NCI-H82 (cell line): ENCODE measurements at regions not wholly inside any gene's neighbourhood (a gene's known extent, or its start where the extent isn't known, plus 50 kb on each side); places are given as distances from the start of the nearest gene placed in this dataset.
A peak's percentile ranks its signal among the peaks of the same experiment; 100 is the strongest.
"Not testable (repeated sequence)": the region's sequence is repeated elsewhere in the genome, so short reads cannot be mapped to it uniquely, and the experiment has no call there.

ENCODE experiments used
- DNase-seq: peaks from one replicate; lab custom pipeline; 2025; lab: John Stamatoyannopoulos, UW

GRCh38 chr15:85264614-85265190 lies 115.7 kb upstream of the AKAP13 start:
- DNase-seq = not testable (repeated sequence)

DNA sequence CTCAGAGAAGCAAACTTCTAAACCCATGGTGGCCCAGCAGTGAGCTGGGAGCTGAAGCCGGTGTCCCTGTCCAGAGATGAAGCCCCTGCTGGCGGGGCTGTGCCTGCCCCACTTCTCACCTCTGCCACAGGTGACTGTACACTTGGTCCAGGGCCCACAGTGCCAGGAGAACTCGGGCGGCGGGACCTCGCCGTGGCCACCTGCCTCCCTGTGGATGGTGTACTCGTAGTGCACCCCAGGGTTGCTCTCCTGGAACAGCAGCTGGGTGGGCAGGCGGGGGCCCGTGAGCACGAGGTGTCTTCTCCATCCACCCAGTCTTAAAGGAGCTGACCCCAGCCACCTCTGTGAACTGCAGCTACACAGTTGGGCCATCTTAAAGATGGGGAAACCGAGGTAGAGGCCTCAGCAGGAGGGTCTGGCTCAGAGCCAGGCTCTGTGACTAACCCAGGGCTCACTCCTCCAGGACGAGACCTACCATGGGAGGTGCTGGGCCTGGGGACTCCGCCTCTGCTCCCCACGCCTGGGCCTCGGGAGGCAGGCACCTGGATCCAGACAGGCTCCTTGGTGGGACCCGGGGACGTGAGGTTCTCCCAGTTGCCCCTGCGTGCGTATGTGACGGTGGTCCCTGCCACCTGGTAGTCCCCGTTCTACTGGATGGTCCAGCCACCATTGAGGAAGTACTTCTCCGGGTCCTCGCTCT lies 113.1 kb upstream of the AKAP13 start:
- DNase-seq = not testable (repeated sequence)

DNA sequence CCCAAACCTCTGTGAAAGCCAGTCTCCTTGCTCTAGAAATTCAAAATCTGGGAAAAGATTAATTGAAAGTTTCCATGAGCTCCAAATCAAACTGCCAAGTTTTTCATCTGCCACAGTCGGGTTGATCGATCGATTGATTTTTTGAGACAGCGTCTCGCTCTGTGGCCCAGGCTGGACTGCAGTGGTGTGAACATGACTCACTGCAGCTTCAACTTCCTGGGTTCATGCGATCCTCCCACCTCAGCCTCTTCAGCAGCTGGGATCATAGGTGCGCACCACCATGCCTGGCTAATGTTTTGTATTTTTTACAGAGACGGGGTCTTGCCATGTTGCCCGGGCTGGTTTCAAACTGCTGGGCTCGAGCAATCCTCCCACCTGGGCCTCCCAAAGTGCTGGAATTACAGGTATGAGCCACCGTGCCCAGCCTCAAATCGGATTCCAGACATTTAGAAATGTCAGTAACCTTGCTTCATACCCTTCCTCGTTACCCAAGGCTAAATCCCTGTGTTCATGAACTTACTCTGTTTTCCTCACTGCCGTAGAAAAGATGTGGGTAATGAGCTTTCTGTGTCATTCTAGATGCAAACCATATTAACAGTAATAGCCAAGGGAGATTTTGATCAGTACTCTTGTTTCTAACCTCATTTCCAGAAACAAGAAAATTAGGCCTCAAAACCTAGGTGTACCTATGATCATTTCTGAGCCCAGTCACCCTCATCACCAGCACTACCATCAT lies 105.9 kb upstream of the AKAP13 start:
- DNase-seq = no peak

- no peak for DNase-seq
Observed at GRCh38 chr15:85276508-85276907, 103.9 kb upstream of the AKAP13 start.

- DNase-seq = no peak
Observed at GRCh38 chr15:85276921-85277320, 103.5 kb upstream of the AKAP13 start.

DNA sequence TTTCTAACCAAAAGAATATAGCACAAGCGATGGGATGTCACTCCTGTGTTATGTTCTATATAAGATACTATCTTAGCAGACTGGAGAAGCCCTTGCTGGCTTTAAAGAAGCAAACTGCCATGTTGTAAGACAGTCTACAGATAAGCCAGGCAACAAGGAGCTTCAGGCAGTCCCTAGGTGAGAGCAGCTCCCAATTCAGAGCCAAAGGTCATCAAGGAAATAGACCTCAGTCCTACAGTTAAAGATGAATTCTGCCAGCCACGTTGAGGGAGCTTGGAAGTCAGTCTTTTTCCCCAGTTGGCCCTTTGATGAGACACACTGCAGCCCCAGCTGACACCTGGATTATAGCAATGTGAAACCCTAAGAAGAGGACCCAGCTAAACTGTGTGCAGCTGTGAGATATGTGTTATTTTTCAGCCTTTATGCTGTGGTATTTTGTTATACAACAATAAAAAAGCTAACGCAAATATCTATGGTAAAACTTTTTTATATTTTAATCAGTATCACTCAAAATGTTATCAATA lies 102.5 kb upstream of the AKAP13 start:
- no peak for DNase-seq

DNA sequence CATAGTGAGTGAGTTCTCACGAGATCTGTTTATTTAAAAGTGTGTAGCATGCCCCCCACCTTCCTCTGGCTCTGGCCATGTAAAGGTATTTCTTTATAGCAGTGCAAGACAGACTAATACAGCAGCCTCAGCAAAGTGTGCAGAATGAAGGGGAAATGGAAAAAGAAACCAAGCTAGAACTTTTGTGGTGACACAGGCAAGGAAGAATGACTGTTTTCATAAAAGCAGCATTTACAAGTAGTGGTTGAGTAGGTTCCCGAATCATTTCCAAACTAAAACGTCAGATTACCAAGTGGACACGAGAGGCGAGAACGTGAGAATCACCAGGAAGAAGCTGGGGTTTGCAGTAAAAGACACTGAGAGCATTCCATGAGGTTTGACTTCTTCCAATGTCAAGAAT lies 100.2 kb upstream of the AKAP13 start:
- DNase-seq = no peak

GRCh38 chr15:85281293-85281882 lies 99.0 kb upstream of the AKAP13 start:
- peak; percentile 69 for DNase-seq

- no peak for DNase-seq
Observed at GRCh38 chr15:85282504-85283115, 97.8 kb upstream of the AKAP13 start.

DNA sequence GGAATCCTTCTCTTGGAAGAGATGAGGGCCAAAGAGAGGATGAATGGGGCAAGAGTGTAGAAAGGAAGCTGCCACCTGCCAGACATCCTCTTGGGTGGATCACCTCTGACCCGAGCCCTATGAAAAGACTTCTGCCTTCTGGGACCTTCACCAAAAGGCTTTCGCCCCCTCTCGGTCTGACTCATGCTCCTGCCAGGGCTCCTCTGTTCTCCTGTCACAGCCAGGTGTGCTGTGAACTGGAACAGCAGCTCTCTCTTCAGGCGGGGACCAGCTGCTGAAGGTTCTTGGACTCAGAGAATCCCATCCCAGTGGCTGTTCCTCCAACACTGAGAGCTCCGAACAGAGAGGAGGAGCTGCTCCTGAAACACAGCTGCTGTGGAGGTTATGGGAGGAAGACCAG lies 96.6 kb upstream of the AKAP13 start:
- not testable (repeated sequence) for DNase-seq

DNA sequence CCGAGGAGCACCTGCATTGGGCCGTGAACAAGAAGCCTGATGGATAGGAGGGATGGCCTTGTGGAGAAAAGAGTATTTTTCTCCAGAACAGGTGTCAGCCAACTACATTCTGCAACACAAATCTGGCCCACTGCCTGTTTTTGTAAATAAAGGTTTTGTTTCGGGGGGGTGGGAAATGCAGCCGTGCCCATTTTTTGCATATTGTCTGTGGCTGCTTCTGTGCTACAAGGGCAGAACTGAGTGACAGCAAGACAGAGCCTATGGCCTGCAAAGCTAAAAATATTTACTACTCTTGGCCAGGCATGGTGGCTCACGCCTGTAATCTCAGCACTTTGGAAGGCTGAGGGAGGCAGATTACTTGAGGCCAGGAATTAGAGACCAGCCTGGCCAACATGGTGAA lies 95.9 kb upstream of the AKAP13 start:
- no peak for DNase-seq

DNA sequence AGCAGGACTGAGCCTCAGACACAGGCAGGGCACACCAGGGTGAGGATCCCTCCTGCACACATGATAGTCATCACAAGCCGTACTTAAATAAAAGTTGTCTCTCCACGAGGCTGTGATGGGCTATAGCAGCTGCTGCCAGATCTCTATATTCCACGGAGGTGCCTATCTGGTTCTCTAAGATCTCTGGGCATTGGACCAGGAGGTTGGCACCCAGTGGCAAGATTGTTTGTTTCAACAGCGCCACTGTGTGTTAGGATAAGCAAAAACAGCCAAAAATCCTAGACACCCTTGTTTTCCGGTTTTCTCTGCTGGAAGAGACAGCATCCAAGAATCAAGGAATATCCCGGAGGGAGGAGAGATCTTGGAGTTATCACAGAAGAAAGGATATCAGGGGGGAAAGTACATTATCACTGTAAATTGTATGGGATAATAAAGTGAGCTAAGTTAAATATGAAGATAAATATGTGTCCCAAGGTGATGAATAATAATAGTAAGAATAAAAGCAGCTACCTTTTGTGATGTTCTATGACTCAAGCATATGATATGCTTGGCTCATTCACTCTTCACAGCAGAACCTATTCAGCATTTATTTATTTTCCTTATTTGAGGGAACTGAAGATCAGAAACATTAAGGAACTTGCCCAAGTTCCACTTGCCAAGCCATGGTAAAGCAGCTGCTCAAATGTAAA lies 90.6 kb upstream of the AKAP13 start:
- DNase-seq = peak; percentile 65

GRCh38 chr15:85292583-85292982 lies 87.8 kb upstream of the AKAP13 start:
- not testable (repeated sequence) for DNase-seq

- peak; percentile 91 for DNase-seq
Observed at GRCh38 chr15:85296615-85297402, 83.6 kb upstream of the AKAP13 start.

GRCh38 chr15:85297537-85297936 lies 82.9 kb upstream of the AKAP13 start:
- peak; percentile 76 for DNase-seq

GRCh38 chr15:85298366-85298765 lies 82.0 kb upstream of the AKAP13 start:
- DNase-seq = no peak

- no peak for DNase-seq
Observed at GRCh38 chr15:85298941-85299340, 81.5 kb upstream of the AKAP13 start.

GRCh38 chr15:85302271-85302670 lies 78.1 kb upstream of the AKAP13 start:
- DNase-seq = no peak

- no peak for DNase-seq
Observed at GRCh38 chr15:85305050-85305449, 75.4 kb upstream of the AKAP13 start.

GRCh38 chr15:85306946-85307686 lies 73.3 kb upstream of the AKAP13 start:
- peak; percentile 59 for DNase-seq
